ENCODE measurements at regions not wholly inside any gene's neighbourhood (a gene's known extent, or its start where the extent isn't known, plus 50 kb on each side); places are given as distances from the start of the nearest gene placed in this dataset.

DNA sequence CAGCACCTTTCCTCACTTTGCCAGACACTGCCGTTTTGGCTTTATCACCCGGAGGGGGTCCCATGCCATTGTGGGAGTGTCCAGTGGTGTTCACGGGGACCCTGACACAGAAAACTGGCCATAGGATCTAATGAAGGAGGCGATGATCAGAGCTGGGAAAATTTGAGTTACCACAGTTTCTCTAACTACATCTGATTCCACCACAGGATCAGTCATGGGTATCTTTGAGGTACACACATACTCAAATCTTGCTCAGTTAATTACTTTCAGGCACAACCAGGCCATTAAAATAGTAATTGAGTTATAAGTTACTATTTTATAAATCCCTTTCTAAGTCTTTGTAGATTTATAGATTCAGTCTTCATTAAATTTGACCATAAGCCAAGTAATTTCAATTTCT lies 215.1 kb downstream of the PRL start:
- TF ChIP-seq, protein P1, sequence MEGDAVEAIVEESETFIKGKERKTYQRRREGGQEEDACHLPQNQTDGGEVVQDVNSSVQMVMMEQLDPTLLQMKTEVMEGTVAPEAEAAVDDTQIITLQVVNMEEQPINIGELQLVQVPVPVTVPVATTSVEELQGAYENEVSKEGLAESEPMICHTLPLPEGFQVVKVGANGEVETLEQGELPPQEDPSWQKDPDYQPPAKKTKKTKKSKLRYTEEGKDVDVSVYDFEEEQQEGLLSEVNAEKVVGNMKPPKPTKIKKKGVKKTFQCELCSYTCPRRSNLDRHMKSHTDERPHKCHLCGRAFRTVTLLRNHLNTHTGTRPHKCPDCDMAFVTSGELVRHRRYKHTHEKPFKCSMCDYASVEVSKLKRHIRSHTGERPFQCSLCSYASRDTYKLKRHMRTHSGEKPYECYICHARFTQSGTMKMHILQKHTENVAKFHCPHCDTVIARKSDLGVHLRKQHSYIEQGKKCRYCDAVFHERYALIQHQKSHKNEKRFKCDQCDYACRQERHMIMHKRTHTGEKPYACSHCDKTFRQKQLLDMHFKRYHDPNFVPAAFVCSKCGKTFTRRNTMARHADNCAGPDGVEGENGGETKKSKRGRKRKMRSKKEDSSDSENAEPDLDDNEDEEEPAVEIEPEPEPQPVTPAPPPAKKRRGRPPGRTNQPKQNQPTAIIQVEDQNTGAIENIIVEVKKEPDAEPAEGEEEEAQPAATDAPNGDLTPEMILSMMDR (IDR thresholded peaks at IDR 0.05; ENCODE audit: insufficient read depth, low read length, poor library complexity, severe bottlenecking) = no peak

DNA sequence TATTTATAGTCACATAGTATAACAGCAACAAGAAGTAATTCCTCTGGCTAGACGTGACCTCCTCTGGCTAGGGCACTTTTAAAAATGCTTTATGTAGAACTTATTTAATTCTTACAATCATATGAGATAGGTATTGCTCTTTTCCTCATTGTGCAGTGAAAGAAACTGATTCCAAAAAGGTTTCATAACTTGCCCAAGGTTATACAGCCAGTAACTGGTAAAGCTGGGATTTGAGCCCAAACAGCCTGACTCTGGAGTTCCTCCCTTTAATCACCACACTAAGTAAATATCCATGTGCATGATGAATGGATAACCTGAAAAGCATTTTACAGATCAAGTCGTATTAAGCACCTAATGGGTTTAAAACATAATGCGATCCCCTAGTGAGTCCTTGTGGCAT lies 214.6 kb downstream of the PRL start:
- TF ChIP-seq, protein P1 (IDR thresholded peaks at IDR 0.05; ENCODE audit: insufficient read depth, low read length, poor library complexity, severe bottlenecking) = no peak
- Histone ChIP-seq H3K36me3 (ENCODE audit: control insufficient read depth, insufficient read depth, low read length) (no peaks in the 10 kb centered on the region), H3K4me3 (replicated peaks; ENCODE audit: low read depth, low read length) (no peak overlapping the region), H3K27me3 (replicated peaks; ENCODE audit: control insufficient read depth, insufficient read depth, low read length) (no peaks in the 10 kb centered on the region)
- DNase-seq (ENCODE audit: extremely low read depth, insufficient read length) = no peak

More for the DNA sequence above, 215.1 kb downstream of the PRL start:
- DNase-seq (ENCODE audit: extremely low read depth, insufficient read length) = peak; percentile 46
- H3K4me3 ChIP-seq (replicated peaks; ENCODE audit: low read depth, low read length) = no peak overlapping the region
- H3K36me3 ChIP-seq (ENCODE audit: control insufficient read depth, insufficient read depth, low read length) = no peaks in the 10 kb centered on the region
- H3K27me3 ChIP-seq (replicated peaks; ENCODE audit: control insufficient read depth, insufficient read depth, low read length) = no peaks in the 10 kb centered on the region

DNA sequence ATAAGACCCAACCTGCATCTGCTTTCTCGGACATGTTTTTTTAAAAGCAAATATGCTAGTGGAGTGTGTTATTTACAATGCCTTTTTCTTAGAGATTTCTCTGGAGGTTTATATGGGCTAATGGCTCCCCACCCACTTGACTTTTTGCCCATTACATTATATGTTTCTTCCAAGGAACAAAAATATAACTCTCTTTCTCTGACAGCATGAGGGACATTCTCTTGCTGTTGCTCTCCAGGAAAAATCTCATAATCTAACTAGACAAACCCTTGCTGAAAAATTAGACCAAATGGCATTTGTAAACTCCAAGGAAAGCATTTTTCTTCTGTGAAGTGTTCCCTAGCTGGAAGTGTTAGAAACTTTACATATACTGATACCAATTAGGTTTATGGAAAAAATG lies 213.7 kb downstream of the PRL start:
- TF ChIP-seq, protein P1 (IDR thresholded peaks at IDR 0.05; ENCODE audit: insufficient read depth, low read length, poor library complexity, severe bottlenecking) = no peak
- no peaks in the 10 kb centered on the region for H3K27me3 ChIP-seq (replicated peaks; ENCODE audit: control insufficient read depth, insufficient read depth, low read length)
- no peak for DNase-seq (ENCODE audit: extremely low read depth, insufficient read length)
- H3K4me3 ChIP-seq (replicated peaks; ENCODE audit: low read depth, low read length) = no peak overlapping the region
- no peaks in the 10 kb centered on the region for H3K36me3 ChIP-seq (ENCODE audit: control insufficient read depth, insufficient read depth, low read length)

DNA sequence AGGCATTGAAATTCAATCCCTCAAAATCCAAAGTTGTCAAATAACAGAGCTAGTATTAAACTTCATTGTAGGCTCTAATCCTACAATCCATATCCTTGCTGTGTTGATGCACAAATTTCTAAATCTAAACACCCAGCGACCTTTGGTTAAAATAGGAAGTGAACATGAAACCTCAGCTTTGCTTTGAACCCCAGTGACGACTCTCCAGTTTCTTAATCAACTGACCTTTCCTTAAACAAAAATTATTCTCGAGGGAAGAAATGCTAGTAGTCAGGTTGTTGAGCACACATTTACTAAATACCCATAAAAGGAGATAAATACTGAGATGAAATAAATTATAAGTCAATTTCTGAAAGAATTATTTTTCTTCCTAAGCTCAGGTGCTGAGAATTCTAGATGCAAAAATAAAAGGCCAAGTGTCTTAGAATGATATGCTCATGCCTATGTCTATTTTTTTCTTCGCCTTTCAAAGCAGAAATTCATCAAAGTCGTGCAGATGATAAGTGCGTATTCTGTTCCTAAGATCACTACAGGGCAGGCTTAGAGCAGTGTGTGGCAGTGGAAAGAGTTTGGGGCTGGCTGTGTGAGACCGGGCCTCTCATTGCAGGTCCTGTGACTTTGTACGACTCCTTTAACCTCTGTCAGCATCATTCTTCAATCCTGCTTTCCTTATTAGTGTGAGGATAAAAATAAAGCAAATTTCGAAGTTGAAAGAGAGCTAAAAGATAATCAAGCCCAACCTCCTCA lies 208.7 kb downstream of the PRL start:
- H3K36me3 ChIP-seq (ENCODE audit: control insufficient read depth, insufficient read depth, low read length) = no peaks in the 10 kb centered on the region
- H3K4me3 ChIP-seq (replicated peaks; ENCODE audit: low read depth, low read length) = no peak overlapping the region
- TF ChIP-seq, protein P1 (IDR thresholded peaks at IDR 0.05; ENCODE audit: insufficient read depth, low read length, poor library complexity, severe bottlenecking) = no peak
- DNase-seq (ENCODE audit: extremely low read depth, insufficient read length) = no peak
- no peaks in the 10 kb centered on the region for H3K27me3 ChIP-seq (replicated peaks; ENCODE audit: control insufficient read depth, insufficient read depth, low read length)

DNA sequence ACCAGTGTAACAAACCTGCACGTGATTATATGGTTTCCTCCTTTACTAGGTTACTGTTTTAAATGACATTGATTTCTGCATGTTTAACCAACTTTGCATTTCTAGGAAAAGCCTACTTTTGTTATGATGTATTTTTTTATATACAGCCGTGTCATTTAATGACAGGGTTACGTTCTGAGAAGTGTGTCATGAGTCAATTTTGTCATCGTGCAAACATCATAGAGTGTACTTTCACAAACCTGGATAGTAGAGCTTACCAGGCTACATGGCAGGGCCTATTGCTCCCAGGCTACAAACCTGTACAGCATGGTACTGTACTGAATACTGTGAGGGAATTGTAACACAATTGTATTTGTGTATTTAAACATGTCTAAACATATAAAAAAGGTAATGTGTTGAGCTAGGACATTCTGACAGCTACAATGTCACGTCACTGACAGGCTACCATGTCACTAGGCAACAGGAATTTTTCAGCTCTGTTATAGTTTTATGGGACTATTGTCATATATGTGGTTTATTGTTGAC lies 205.3 kb downstream of the PRL start:
- no peaks in the 10 kb centered on the region for H3K27me3 ChIP-seq (replicated peaks; ENCODE audit: control insufficient read depth, insufficient read depth, low read length)

More for the DNA sequence above, 205.3 kb downstream of the PRL start:
- no peak for DNase-seq (ENCODE audit: extremely low read depth, insufficient read length)
- Histone ChIP-seq H3K36me3 (ENCODE audit: control insufficient read depth, insufficient read depth, low read length) (no peaks in the 10 kb centered on the region), H3K4me3 (replicated peaks; ENCODE audit: low read depth, low read length) (no peak overlapping the region)
- TF ChIP-seq, protein P1 (IDR thresholded peaks at IDR 0.05; ENCODE audit: insufficient read depth, low read length, poor library complexity, severe bottlenecking) = no peak

Measured in GM06990 (cell line).